ENCODE measurements at regions not wholly inside any gene's neighbourhood (a gene's known extent, or its start where the extent isn't known, plus 50 kb on each side); places are given as distances from the start of the nearest gene placed in this dataset.
"Not testable (repeated sequence)": the region's sequence is repeated elsewhere in the genome, so short reads cannot be mapped to it uniquely, and the experiment has no call there.

DNA sequence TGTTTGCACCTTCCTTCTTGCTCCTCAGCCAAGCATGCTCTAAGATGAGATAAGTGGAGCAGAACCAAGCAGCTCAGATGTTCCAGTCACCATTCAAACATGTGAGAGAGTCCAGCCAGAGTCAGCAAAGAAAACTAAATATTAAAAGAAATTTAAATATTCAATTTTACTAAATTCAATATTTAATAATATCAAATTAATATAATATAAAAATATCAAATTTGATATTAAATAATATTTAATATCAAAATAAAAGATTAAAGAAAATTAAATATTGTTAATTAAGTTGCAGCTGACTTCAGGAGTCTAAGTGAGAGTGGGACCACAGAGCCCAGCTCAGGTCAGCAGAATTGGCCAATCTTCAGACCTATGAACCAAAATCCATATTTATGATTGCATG lies 526.1 kb upstream of the FLRT2 start:
- TF ChIP-seq ZFX (IDR thresholded peaks at IDR 0.05; ENCODE audit: borderline replicate concordance), result no peak
- TF ChIP-seq CTCF (IDR thresholded peaks at IDR 0.05), result no peak
- no peak overlapping the region for H3K27ac ChIP-seq

DNA sequence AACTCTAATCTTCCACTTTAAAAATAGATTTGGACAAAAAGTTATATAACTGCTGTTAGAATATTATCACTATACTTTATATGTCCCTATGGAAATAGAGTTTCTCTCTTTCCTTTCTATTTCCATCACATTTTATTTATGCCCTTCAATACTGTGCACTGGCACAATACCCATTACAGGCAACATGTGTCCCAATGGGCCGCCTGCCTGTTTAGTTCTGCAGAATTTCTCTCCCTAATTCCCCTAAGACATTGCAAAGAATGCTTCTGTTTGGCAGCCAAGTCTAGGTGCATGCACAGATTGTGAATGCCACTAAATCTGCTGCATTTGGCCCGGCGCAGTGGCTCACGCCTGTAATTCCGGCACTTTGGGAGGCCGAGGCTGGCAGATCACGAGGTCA lies 520.4 kb upstream of the FLRT2 start:
- H3K27ac ChIP-seq, result no peak overlapping the region
- TF ChIP-seq ZFX (IDR thresholded peaks at IDR 0.05; ENCODE audit: borderline replicate concordance) (no peak), CTCF (IDR thresholded peaks at IDR 0.05) (no peak)

DNA sequence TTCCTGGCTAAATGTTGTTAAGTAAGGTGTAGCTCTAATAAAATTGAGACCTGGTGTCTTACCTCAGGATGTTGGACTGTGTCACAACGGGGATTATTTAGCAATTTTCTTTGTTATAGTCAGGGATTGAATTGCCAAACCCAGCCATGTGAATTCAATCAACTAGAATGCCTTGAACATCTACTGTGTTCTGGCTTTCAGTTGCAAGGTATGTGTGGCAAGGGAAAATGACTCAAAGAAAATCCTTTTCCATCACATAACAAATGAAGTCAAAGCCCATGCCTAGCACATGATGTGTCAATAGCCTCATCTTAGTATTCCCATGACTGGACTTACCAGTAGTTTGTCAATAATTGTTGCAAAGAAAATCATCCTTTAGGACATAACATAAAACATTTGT lies 519.8 kb upstream of the FLRT2 start:
- TF ChIP-seq ZFX (IDR thresholded peaks at IDR 0.05; ENCODE audit: borderline replicate concordance) (no peak), CTCF (IDR thresholded peaks at IDR 0.05) (no peak)
- no peak overlapping the region for H3K27ac ChIP-seq

DNA sequence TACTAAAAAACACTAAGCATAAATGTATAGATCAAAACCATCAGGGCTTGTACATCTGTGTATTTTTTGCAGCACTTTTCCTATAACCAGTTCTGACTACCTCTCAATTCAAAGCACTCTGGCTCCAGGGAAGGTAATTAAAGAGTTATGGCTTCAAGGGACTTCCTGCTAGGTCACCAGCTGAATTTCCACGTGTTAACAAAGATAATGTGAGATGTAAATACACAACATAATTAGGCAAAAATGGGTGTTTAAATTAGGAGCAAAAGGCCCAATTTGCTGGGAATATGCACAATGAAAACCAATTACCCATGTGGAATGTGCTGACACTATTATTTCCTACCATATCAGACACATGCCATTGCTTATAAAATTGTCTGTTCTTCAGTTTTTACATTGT lies 513.4 kb upstream of the FLRT2 start:
- H3K27ac ChIP-seq, result no peak overlapping the region
- TF ChIP-seq ZFX (IDR thresholded peaks at IDR 0.05; ENCODE audit: borderline replicate concordance), result no peak
- TF ChIP-seq CTCF (IDR thresholded peaks at IDR 0.05), result no peak

DNA sequence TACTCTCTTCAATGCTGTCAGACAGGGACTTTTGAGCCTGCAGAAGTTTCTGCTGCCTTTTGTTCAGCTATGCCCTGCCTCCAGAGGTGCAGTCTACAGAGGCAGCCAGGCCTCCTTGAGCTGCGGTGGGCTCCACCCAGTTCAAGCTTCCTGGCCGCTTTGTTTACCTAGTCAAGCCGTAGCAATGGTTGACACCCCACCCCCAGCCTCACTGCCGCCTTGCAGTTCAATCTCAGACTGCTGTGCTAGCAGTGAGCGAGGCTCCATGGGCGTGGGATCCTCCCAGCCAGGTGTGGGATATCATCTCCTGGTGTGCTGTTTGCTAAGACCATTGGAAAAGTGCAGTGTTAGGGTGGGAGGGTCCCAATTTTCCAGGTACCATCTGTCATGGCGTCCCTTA lies 506.1 kb upstream of the FLRT2 start:
- H3K27ac ChIP-seq, result not testable (repeated sequence)

GRCh38 chr14:85024931-85025330 lies 505.0 kb upstream of the FLRT2 start:
- no peak for TF ChIP-seq ZFX (IDR thresholded peaks at IDR 0.05; ENCODE audit: borderline replicate concordance)
- no peak for TF ChIP-seq CTCF (IDR thresholded peaks at IDR 0.05)
- H3K27ac ChIP-seq, result no peak overlapping the region

DNA sequence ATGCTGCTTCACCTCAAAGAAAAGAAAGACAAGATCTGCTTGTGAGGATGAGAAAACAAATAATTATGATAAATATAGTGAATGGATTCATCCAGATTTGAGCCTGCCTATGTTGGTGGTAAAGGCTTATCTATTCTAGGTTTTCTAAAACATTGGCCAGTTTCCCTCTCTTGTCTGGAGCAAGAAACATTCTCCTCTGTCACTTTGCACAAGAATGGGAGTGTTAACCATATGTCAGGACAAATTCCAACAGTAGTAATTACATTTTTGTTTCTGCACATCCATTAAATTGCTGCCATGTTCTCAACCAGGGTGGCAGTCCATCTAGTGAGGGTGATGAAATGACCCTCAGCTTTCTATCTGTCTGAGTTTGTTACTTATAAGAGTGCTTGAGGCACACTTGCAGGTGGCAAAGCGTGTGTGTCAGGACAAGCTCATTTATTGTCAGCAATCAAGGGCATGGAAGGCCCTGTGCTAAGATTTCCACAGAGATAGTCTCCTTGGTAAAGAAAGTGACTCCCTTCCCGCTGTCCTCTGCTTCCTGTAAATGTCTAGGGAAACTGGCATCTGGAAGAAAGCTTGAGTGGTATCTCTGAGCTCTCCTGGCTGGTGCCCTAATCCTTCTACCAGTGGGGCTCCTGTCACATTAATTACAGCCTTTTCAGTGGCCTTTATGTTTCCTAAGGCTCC lies 502.1 kb upstream of the FLRT2 start:
- no peak for TF ChIP-seq CTCF (IDR thresholded peaks at IDR 0.05)
- TF ChIP-seq ZFX (IDR thresholded peaks at IDR 0.05; ENCODE audit: borderline replicate concordance), result no peak
- H3K27ac ChIP-seq, result no peak overlapping the region

DNA sequence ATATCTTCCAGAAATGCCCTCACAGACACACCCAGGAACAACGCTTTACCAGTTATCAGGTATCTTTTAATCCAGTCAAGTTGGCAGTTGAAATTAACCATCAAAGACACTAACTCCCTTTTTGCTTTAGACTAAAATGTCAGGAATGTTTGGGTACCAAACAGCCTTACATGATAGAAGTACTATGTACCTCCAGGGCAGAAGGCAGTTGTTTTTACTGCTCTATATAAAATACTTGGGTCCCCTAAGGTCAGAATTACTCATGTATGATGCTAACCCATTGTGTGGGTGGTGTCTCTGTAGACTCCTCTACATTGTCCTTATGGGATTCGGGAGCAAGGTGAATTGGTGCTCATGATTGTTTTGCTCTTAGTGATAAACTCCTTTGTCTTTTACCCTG lies 492.5 kb upstream of the FLRT2 start:
- no peak for TF ChIP-seq ZFX (IDR thresholded peaks at IDR 0.05; ENCODE audit: borderline replicate concordance)
- TF ChIP-seq CTCF (IDR thresholded peaks at IDR 0.05), result no peak
- no peak overlapping the region for H3K27ac ChIP-seq

All from 22Rv1 (cell line).